ENCODE measurements at regions not wholly inside any gene's neighbourhood (a gene's known extent, or its start where the extent isn't known, plus 50 kb on each side); places are given as distances from the start of the nearest gene placed in this dataset.

- no peaks in the 10 kb centered on the region for H3K9me3 ChIP-seq (ENCODE audit: control insufficient read depth in 5 of 5, low read length in 5 of 5)
- no peak overlapping the region for H3K27ac ChIP-seq (ENCODE audit: low read depth, low read length)
- peaks cover 0 to 2% (median 0%) of the 10 kb centered on the region in 5 donors for H3K4me1 ChIP-seq (ENCODE audit: control insufficient read depth in 5 of 5, insufficient read depth in 5 of 5, low read length in 5 of 5)
- peaks cover 0 to 4% (median 0%) of the 10 kb centered on the region in 5 donors for H3K27me3 ChIP-seq (ENCODE audit: control insufficient read depth in 5 of 5, insufficient read depth in 4 of 5, low read length in 5 of 5)
- no peak overlapping the region for H3K4me3 ChIP-seq (ENCODE audit: low read depth in 1 of 5, low read length in 5 of 5)
- H3K36me3 ChIP-seq (ENCODE audit: control insufficient read depth in 5 of 5, insufficient read depth in 5 of 5, low read length in 5 of 5): no peaks in the 10 kb centered on the region
- H3K9ac ChIP-seq (ENCODE audit: low read length in 5 of 5): no peak overlapping the region
Observed at GRCh38 chr5:34589832-34590231, 66.3 kb upstream of the RAI14 start.

GRCh38 chr5:34591723-34592122 is 64.4 kb upstream of the RAI14 start:
- Histone ChIP-seq H3K27me3 (ENCODE audit: control insufficient read depth in 5 of 5, insufficient read depth in 4 of 5, low read length in 5 of 5) (peaks cover 0 to 4% (median 0%) of the 10 kb centered on the region in 5 donors), H3K9me3 (ENCODE audit: control insufficient read depth in 5 of 5, low read length in 5 of 5) (no peaks in the 10 kb centered on the region), H3K27ac (ENCODE audit: low read depth, low read length) (no peak overlapping the region), H3K4me3 (ENCODE audit: low read depth in 1 of 5, low read length in 5 of 5) (no peak overlapping the region), H3K36me3 (ENCODE audit: control insufficient read depth in 5 of 5, insufficient read depth in 5 of 5, low read length in 5 of 5) (no peaks in the 10 kb centered on the region), H3K9ac (ENCODE audit: low read length in 5 of 5) (no peak overlapping the region), H3K4me1 (ENCODE audit: control insufficient read depth in 5 of 5, insufficient read depth in 5 of 5, low read length in 5 of 5) (peaks cover 0 to 2% (median 0%) of the 10 kb centered on the region in 5 donors)

GRCh38 chr5:34597034-34598027 is 58.8 kb upstream of the RAI14 start:
- H3K9me3 ChIP-seq (ENCODE audit: control insufficient read depth in 5 of 5, low read length in 5 of 5): no peaks in the 10 kb centered on the region
- H3K36me3 ChIP-seq (ENCODE audit: control insufficient read depth in 5 of 5, insufficient read depth in 5 of 5, low read length in 5 of 5): no peaks in the 10 kb centered on the region
- H3K9ac ChIP-seq (ENCODE audit: low read length in 5 of 5): no peak overlapping the region
- no peak overlapping the region for H3K27ac ChIP-seq (ENCODE audit: low read depth, low read length)
- no peak overlapping the region for H3K4me3 ChIP-seq (ENCODE audit: low read depth in 1 of 5, low read length in 5 of 5)
- peaks cover 0 to 6% (median 0%) of the 10 kb centered on the region in 5 donors for H3K4me1 ChIP-seq (ENCODE audit: control insufficient read depth in 5 of 5, insufficient read depth in 5 of 5, low read length in 5 of 5)
- peaks cover 0 to 2% (median 0%) of the 10 kb centered on the region in 5 donors for H3K27me3 ChIP-seq (ENCODE audit: control insufficient read depth in 5 of 5, insufficient read depth in 4 of 5, low read length in 5 of 5)

GRCh38 chr5:34598177-34598794 is 57.8 kb upstream of the RAI14 start:
- no peak overlapping the region for H3K9ac ChIP-seq (ENCODE audit: low read length in 5 of 5)
- peaks cover 0 to 6% (median 0%) of the 10 kb centered on the region in 5 donors for H3K4me1 ChIP-seq (ENCODE audit: control insufficient read depth in 5 of 5, insufficient read depth in 5 of 5, low read length in 5 of 5)
- H3K27me3 ChIP-seq (ENCODE audit: control insufficient read depth in 5 of 5, insufficient read depth in 4 of 5, low read length in 5 of 5): peaks cover 0 to 2% (median 0%) of the 10 kb centered on the region in 5 donors
- no peaks in the 10 kb centered on the region for H3K36me3 ChIP-seq (ENCODE audit: control insufficient read depth in 5 of 5, insufficient read depth in 5 of 5, low read length in 5 of 5)
- H3K4me3 ChIP-seq (ENCODE audit: low read depth in 1 of 5, low read length in 5 of 5): no peak overlapping the region
- no peaks in the 10 kb centered on the region for H3K9me3 ChIP-seq (ENCODE audit: control insufficient read depth in 5 of 5, low read length in 5 of 5)
- no peak overlapping the region for H3K27ac ChIP-seq (ENCODE audit: low read depth, low read length)

GRCh38 chr5:34599471-34600117 is 56.5 kb upstream of the RAI14 start:
- no peaks in the 10 kb centered on the region for H3K9me3 ChIP-seq (ENCODE audit: control insufficient read depth in 5 of 5, low read length in 5 of 5)
- no peak overlapping the region for H3K9ac ChIP-seq (ENCODE audit: low read length in 5 of 5)
- H3K36me3 ChIP-seq (ENCODE audit: control insufficient read depth in 5 of 5, insufficient read depth in 5 of 5, low read length in 5 of 5): no peaks in the 10 kb centered on the region
- H3K4me1 ChIP-seq (ENCODE audit: control insufficient read depth in 5 of 5, insufficient read depth in 5 of 5, low read length in 5 of 5): peaks cover 0 to 6% (median 0%) of the 10 kb centered on the region in 5 donors
- no peak overlapping the region for H3K4me3 ChIP-seq (ENCODE audit: low read depth in 1 of 5, low read length in 5 of 5)
- H3K27me3 ChIP-seq (ENCODE audit: control insufficient read depth in 5 of 5, insufficient read depth in 4 of 5, low read length in 5 of 5): peaks cover 0 to 2% (median 0%) of the 10 kb centered on the region in 5 donors
- H3K27ac ChIP-seq (ENCODE audit: low read depth, low read length): no peak overlapping the region

GRCh38 chr5:34600118-34600493 is 56.0 kb upstream of the RAI14 start:
- Histone ChIP-seq H3K9ac (ENCODE audit: low read length in 5 of 5) (no peak overlapping the region), H3K4me3 (ENCODE audit: low read depth in 1 of 5, low read length in 5 of 5) (no peak overlapping the region), H3K36me3 (ENCODE audit: control insufficient read depth in 5 of 5, insufficient read depth in 5 of 5, low read length in 5 of 5) (no peaks in the 10 kb centered on the region), H3K27me3 (ENCODE audit: control insufficient read depth in 5 of 5, insufficient read depth in 4 of 5, low read length in 5 of 5) (peaks cover 0 to 2% (median 0%) of the 10 kb centered on the region in 5 donors), H3K4me1 (ENCODE audit: control insufficient read depth in 5 of 5, insufficient read depth in 5 of 5, low read length in 5 of 5) (peaks cover 0 to 6% (median 0%) of the 10 kb centered on the region in 5 donors), H3K27ac (ENCODE audit: low read depth, low read length) (no peak overlapping the region), H3K9me3 (ENCODE audit: control insufficient read depth in 5 of 5, low read length in 5 of 5) (no peaks in the 10 kb centered on the region)

- Histone ChIP-seq H3K4me1 (ENCODE audit: control insufficient read depth in 5 of 5, insufficient read depth in 5 of 5, low read length in 5 of 5) (no peaks in the 10 kb centered on the region), H3K27ac (ENCODE audit: low read depth, low read length) (no peak overlapping the region), H3K27me3 (ENCODE audit: control insufficient read depth in 5 of 5, insufficient read depth in 4 of 5, low read length in 5 of 5) (no peaks in the 10 kb centered on the region), H3K4me3 (ENCODE audit: low read depth in 1 of 5, low read length in 5 of 5) (no peak overlapping the region), H3K36me3 (ENCODE audit: control insufficient read depth in 5 of 5, insufficient read depth in 5 of 5, low read length in 5 of 5) (no peaks in the 10 kb centered on the region), H3K9ac (ENCODE audit: low read length in 5 of 5) (no peak overlapping the region), H3K9me3 (ENCODE audit: control insufficient read depth in 5 of 5, low read length in 5 of 5) (no peaks in the 10 kb centered on the region)
Observed at GRCh38 chr5:34603378-34603777, 52.8 kb upstream of the RAI14 start.

- H3K9ac ChIP-seq (ENCODE audit: low read length in 5 of 5): no peak overlapping the region
- no peaks in the 10 kb centered on the region for H3K36me3 ChIP-seq (ENCODE audit: control insufficient read depth in 5 of 5, insufficient read depth in 5 of 5, low read length in 5 of 5)
- no peaks in the 10 kb centered on the region for H3K9me3 ChIP-seq (ENCODE audit: control insufficient read depth in 5 of 5, low read length in 5 of 5)
- no peak overlapping the region for H3K4me3 ChIP-seq (ENCODE audit: low read depth in 1 of 5, low read length in 5 of 5)
- H3K4me1 ChIP-seq (ENCODE audit: control insufficient read depth in 5 of 5, insufficient read depth in 5 of 5, low read length in 5 of 5): peaks cover 0 to 6% (median 0%) of the 10 kb centered on the region in 5 donors
- H3K27ac ChIP-seq (ENCODE audit: low read depth, low read length): no peak overlapping the region
- H3K27me3 ChIP-seq (ENCODE audit: control insufficient read depth in 5 of 5, insufficient read depth in 4 of 5, low read length in 5 of 5): no peaks in the 10 kb centered on the region
Observed at GRCh38 chr5:34604119-34604675, 51.9 kb upstream of the RAI14 start.

GRCh38 chr5:34606101-34606500 is 50.0 kb upstream of the RAI14 start:
- no peaks in the 10 kb centered on the region for H3K27me3 ChIP-seq (ENCODE audit: control insufficient read depth in 5 of 5, insufficient read depth in 4 of 5, low read length in 5 of 5)
- H3K9ac ChIP-seq (ENCODE audit: low read length in 5 of 5): no peak overlapping the region
- H3K9me3 ChIP-seq (ENCODE audit: control insufficient read depth in 5 of 5, low read length in 5 of 5): no peaks in the 10 kb centered on the region
- H3K36me3 ChIP-seq (ENCODE audit: control insufficient read depth in 5 of 5, insufficient read depth in 5 of 5, low read length in 5 of 5): no peaks in the 10 kb centered on the region
- H3K27ac ChIP-seq (ENCODE audit: low read depth, low read length): no peak overlapping the region
- no peak overlapping the region for H3K4me3 ChIP-seq (ENCODE audit: low read depth in 1 of 5, low read length in 5 of 5)
- H3K4me1 ChIP-seq (ENCODE audit: control insufficient read depth in 5 of 5, insufficient read depth in 5 of 5, low read length in 5 of 5): peaks cover 0 to 6% (median 0%) of the 10 kb centered on the region in 5 donors
